Thyroid gland (tissue), 4 donors: ENCODE measurements at regions not wholly inside any gene's neighbourhood (a gene's known extent, or its start where the extent isn't known, plus 50 kb on each side); places are given as distances from the start of the nearest gene placed in this dataset.

Experiments used
- CTCF ChIP-seq, 6 experiments: fragments of 200-600 bp in 3 of 6; fragments of 450-650 bp in 3 of 6; sonication (generic) in 3 of 6; IDR thresholded peaks; one replicate each; pipeline ENCODE4 v1.5.1; 2016 to 2019; ENCODE audit warnings: antibody characterized with exemption in 6 of 6, mild to moderate bottlenecking in 2 of 6, inconsistent platforms in 1 of 6, moderate library complexity in 1 of 6
- POLR2A ChIP-seq, 2 donors: fragments of 450-650 bp; IDR thresholded peaks; one replicate each; pipeline ENCODE4 v1.6.1; 2017; ENCODE audit warnings: antibody characterized with exemption in 2 of 2, mild to moderate bottlenecking in 2 of 2, moderate library complexity in 1 of 2

- no peak for TF ChIP-seq POLR2A (IDR thresholded peaks at IDR 0.05)
- no peak for TF ChIP-seq CTCF (IDR thresholded peaks at IDR 0.05)
These were observed 300.5 kb downstream of the KLF6 start for GRCh38 chr10:3484306-3485056.
